Osteoblast (primary cell): ENCODE measurements at regions not wholly inside any gene's neighbourhood (a gene's known extent, or its start where the extent isn't known, plus 50 kb on each side); places are given as distances from the start of the nearest gene placed in this dataset.

Experiments used
- DNase-seq: peaks from one replicate; pipeline ENCODE4 v3.0.0; 2011; ENCODE audit warnings: low spot score, mixed read lengths; ENCODE audit not compliant: insufficient read length; ENCODE audit errors: missing footprints
- H2AFZ ChIP-seq: 2 replicates; pipeline ENCODE4 v1.6.0; 2011; ENCODE audit warnings: mild to moderate bottlenecking, low read length
- H3K27ac ChIP-seq: 2 replicates; pipeline ENCODE4 v1.5.1; 2011; ENCODE audit warnings: mild to moderate bottlenecking, low read depth, low read length, moderate library complexity
- H3K27me3 ChIP-seq: 2 replicates; pipeline ENCODE4 v1.6.0; 2012; ENCODE audit warnings: mild to moderate bottlenecking, control low read depth, inconsistent platforms, low read length, moderate library complexity; ENCODE audit not compliant: insufficient read depth
- H3K36me3 ChIP-seq: 2 replicates; pipeline ENCODE4 v1.5.1; 2011; ENCODE audit warnings: mild to moderate bottlenecking, low read length, control low read depth, moderate library complexity; ENCODE audit not compliant: insufficient read depth
- H3K4me1 ChIP-seq: 2 replicates; pipeline ENCODE4 v1.5.1; 2011; ENCODE audit warnings: mild to moderate bottlenecking, low read length, control low read depth, moderate library complexity; ENCODE audit not compliant: insufficient read depth
- H3K4me2 ChIP-seq: 2 replicates; pipeline ENCODE4 v1.6.0; 2011; ENCODE audit warnings: mild to moderate bottlenecking, low read length; ENCODE audit not compliant: insufficient read depth
- H3K4me3 ChIP-seq: fragments of 200-600 bp; sonication (generic); 3 replicates; pipeline ENCODE4 v1.5.1; 2012; ENCODE audit warnings: mild to moderate bottlenecking, low read length, inconsistent platforms; ENCODE audit not compliant: insufficient read depth
- H3K79me2 ChIP-seq: 2 replicates; pipeline ENCODE4 v1.6.0; 2012; ENCODE audit warnings: mild to moderate bottlenecking, low read length, control low read depth, inconsistent platforms; ENCODE audit not compliant: insufficient read depth
- H3K9me3 ChIP-seq: 2 replicates; pipeline ENCODE4 v1.5.1; 2011; ENCODE audit warnings: low read depth, low read length, control low read depth
- H4K20me1 ChIP-seq: 2 replicates; pipeline ENCODE4 v1.6.0; 2012; ENCODE audit warnings: mild to moderate bottlenecking, low read length, control low read depth; ENCODE audit not compliant: insufficient read depth
- TF ChIP-seq, protein P1 (sequence below): IDR thresholded peaks from 2 replicates; pipeline ENCODE4 v1.5.1; 2011; ENCODE audit warnings: mild to moderate bottlenecking, low read depth, low read length, moderate library complexity; ENCODE audit errors: extremely low read depth

GRCh38 chr6:113301651-113302050 lies 555.5 kb upstream of the MARCKS start:
- H3K79me2 ChIP-seq, result no peaks in the 10 kb centered on the region
- no peak overlapping the region for H2AFZ ChIP-seq
- peak overlapping the region; percentile 1 for H3K27ac ChIP-seq
- no peak overlapping the region for H3K4me2 ChIP-seq
- H4K20me1 ChIP-seq, result no peaks in the 10 kb centered on the region
- TF ChIP-seq, protein P1, sequence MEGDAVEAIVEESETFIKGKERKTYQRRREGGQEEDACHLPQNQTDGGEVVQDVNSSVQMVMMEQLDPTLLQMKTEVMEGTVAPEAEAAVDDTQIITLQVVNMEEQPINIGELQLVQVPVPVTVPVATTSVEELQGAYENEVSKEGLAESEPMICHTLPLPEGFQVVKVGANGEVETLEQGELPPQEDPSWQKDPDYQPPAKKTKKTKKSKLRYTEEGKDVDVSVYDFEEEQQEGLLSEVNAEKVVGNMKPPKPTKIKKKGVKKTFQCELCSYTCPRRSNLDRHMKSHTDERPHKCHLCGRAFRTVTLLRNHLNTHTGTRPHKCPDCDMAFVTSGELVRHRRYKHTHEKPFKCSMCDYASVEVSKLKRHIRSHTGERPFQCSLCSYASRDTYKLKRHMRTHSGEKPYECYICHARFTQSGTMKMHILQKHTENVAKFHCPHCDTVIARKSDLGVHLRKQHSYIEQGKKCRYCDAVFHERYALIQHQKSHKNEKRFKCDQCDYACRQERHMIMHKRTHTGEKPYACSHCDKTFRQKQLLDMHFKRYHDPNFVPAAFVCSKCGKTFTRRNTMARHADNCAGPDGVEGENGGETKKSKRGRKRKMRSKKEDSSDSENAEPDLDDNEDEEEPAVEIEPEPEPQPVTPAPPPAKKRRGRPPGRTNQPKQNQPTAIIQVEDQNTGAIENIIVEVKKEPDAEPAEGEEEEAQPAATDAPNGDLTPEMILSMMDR, result no peak
- H3K27me3 ChIP-seq, result no peaks in the 10 kb centered on the region
- no peaks in the 10 kb centered on the region for H3K9me3 ChIP-seq
- no peak overlapping the region for H3K4me3 ChIP-seq
- no peak for DNase-seq
- H3K36me3 ChIP-seq, result no peaks in the 10 kb centered on the region
- H3K4me1 ChIP-seq, result peaks cover 16% of the 10 kb centered on the region

DNA sequence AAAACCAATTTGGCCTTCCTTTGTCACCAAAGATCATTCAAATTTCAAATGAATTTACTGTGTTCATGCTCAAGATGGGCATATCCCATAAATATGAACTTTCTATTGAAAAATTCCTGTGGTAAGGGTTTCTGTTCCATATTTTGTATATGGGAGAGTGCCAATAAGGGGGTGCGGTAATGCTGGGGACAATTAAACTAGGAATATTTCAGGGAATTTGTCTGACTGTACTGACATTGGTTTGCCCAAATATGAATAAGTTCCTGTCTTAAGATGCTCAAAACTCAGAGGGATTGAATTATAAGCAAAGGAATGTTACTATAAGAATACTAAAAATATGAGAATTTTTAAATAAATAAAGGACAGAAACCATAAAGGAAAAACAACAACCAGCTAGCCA lies 553.0 kb upstream of the MARCKS start:
- Histone ChIP-seq H3K4me2 (no peak overlapping the region), H3K9me3 (no peaks in the 10 kb centered on the region), H3K4me1 (peaks cover 16% of the 10 kb centered on the region), H2AFZ (peak overlapping the region; percentile 71), H3K27ac (no peak overlapping the region), H4K20me1 (no peaks in the 10 kb centered on the region), H3K79me2 (no peaks in the 10 kb centered on the region), H3K36me3 (no peaks in the 10 kb centered on the region), H3K4me3 (no peak overlapping the region), H3K27me3 (no peaks in the 10 kb centered on the region)
- TF ChIP-seq, protein P1, result no peak
- DNase-seq, result no peak

- H2AFZ ChIP-seq, result peak overlapping the region; percentile 19
- no peaks in the 10 kb centered on the region for H3K36me3 ChIP-seq
- no peaks in the 10 kb centered on the region for H3K9me3 ChIP-seq
- peaks cover 6% of the 10 kb centered on the region for H3K4me1 ChIP-seq
- no peak overlapping the region for H3K4me3 ChIP-seq
- H3K27ac ChIP-seq, result no peak overlapping the region
- no peaks in the 10 kb centered on the region for H3K27me3 ChIP-seq
- H4K20me1 ChIP-seq, result no peaks in the 10 kb centered on the region
- DNase-seq, result no peak
- TF ChIP-seq, protein P1, result peak; percentile 42
- H3K4me2 ChIP-seq, result no peak overlapping the region
- H3K79me2 ChIP-seq, result no peaks in the 10 kb centered on the region
These were observed 550.5 kb upstream of the MARCKS start for GRCh38 chr6:113306552-113307145.

DNA sequence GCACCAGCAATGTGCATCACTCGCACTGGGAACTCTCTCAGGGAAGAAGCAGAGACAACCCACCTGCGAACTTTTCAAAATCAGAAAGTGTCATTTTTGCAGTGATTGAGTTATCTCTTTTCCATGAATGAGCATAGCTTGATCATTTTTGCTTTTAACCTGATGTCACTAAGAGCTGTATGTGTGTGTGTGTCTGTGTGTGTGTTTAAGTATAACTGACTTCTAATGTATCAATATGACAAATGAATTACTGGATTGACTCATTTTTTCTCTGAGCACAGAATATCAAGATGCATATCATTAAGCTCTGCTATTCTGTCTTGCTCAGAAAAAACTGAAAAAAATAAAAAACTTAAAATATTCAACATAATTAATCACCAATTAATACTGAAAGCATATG lies 548.9 kb upstream of the MARCKS start:
- Histone ChIP-seq H3K27me3 (no peaks in the 10 kb centered on the region), H3K79me2 (no peaks in the 10 kb centered on the region), H3K4me2 (no peak overlapping the region), H3K36me3 (no peaks in the 10 kb centered on the region), H2AFZ (no peak overlapping the region), H3K9me3 (no peaks in the 10 kb centered on the region), H4K20me1 (no peaks in the 10 kb centered on the region), H3K4me3 (no peak overlapping the region), H3K27ac (no peak overlapping the region), H3K4me1 (peaks cover 6% of the 10 kb centered on the region)
- no peak for DNase-seq
- TF ChIP-seq, protein P1, result no peak
